ENCODE measurements at regions not wholly inside any gene's neighbourhood (a gene's known extent, or its start where the extent isn't known, plus 50 kb on each side); places are given as distances from the start of the nearest gene placed in this dataset.

GRCh38 chr4:152115118-152115517, 354.3 kb upstream of the GATB start:
- Mint-ChIP-seq H3K27me3 (ENCODE audit: insufficient read depth, unreplicated experiment) (peaks cover 17% of the 10 kb centered on the region), H3K4me1 (ENCODE audit: insufficient read depth, unreplicated experiment) (peaks cover 5% of the 10 kb centered on the region), H3K9me3 (ENCODE audit: unreplicated experiment) (no peaks in the 10 kb centered on the region), H3K4me3 (ENCODE audit: unreplicated experiment) (no peak overlapping the region), H3K27ac (ENCODE audit: low read depth, unreplicated experiment) (no peak overlapping the region), H3K36me3 (ENCODE audit: insufficient read depth, unreplicated experiment) (no peaks in the 10 kb centered on the region)
- BruUV-seq (replicated peaks), result no TSS peak
- TF ChIP-seq, protein P1, sequence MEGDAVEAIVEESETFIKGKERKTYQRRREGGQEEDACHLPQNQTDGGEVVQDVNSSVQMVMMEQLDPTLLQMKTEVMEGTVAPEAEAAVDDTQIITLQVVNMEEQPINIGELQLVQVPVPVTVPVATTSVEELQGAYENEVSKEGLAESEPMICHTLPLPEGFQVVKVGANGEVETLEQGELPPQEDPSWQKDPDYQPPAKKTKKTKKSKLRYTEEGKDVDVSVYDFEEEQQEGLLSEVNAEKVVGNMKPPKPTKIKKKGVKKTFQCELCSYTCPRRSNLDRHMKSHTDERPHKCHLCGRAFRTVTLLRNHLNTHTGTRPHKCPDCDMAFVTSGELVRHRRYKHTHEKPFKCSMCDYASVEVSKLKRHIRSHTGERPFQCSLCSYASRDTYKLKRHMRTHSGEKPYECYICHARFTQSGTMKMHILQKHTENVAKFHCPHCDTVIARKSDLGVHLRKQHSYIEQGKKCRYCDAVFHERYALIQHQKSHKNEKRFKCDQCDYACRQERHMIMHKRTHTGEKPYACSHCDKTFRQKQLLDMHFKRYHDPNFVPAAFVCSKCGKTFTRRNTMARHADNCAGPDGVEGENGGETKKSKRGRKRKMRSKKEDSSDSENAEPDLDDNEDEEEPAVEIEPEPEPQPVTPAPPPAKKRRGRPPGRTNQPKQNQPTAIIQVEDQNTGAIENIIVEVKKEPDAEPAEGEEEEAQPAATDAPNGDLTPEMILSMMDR (IDR thresholded peaks at IDR 0.05; ENCODE audit: unreplicated experiment), result no peak
- ChIA-PET CTCF (no interaction called here), POLR2A (no interaction called here)
- no peak for DNase-seq (ENCODE audit: unreplicated experiment)
- intact Hi-C loops (cut with micrococcal nuclease), result no loop called here

DNA sequence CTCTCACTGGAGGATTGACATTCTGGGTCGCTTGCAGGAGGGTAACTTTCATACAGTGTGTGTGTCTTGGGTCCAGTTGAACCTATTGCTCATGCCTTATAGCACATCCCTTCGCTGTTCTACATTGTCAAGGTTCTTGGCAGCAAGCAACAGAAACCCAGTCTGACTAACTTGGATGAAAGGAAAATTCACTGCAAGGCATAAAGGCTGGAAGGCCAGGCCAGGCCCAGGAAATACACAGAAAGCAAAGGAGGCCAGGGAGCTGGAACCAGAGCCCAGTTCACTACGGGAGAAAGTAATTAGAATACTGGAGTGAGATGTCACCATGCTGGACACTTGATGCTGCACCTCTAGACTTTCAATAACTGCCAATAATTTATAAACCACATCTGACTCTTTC, 353.8 kb upstream of the GATB start:
- ChIA-PET CTCF (no interaction called here), POLR2A (no interaction called here)
- BruUV-seq (replicated peaks), result no TSS peak
- H3K9me3 Mint-ChIP-seq (ENCODE audit: unreplicated experiment), result no peaks in the 10 kb centered on the region
- H3K27ac Mint-ChIP-seq (ENCODE audit: low read depth, unreplicated experiment), result no peak overlapping the region
- no peak for DNase-seq (ENCODE audit: unreplicated experiment)
- H3K4me1 Mint-ChIP-seq (ENCODE audit: insufficient read depth, unreplicated experiment), result peaks cover 5% of the 10 kb centered on the region
- no peaks in the 10 kb centered on the region for H3K36me3 Mint-ChIP-seq (ENCODE audit: insufficient read depth, unreplicated experiment)
- intact Hi-C loops (cut with micrococcal nuclease), result no loop called here
- H3K4me3 Mint-ChIP-seq (ENCODE audit: unreplicated experiment), result no peak overlapping the region
- peaks cover 17% of the 10 kb centered on the region for H3K27me3 Mint-ChIP-seq (ENCODE audit: insufficient read depth, unreplicated experiment)
- TF ChIP-seq, protein P1 (IDR thresholded peaks at IDR 0.05; ENCODE audit: unreplicated experiment), result no peak

- TF ChIP-seq, protein P1 (IDR thresholded peaks at IDR 0.05; ENCODE audit: unreplicated experiment), result no peak
- no peak for DNase-seq (ENCODE audit: unreplicated experiment)
- Mint-ChIP-seq H3K4me3 (ENCODE audit: unreplicated experiment) (no peak overlapping the region), H3K4me1 (ENCODE audit: insufficient read depth, unreplicated experiment) (peaks cover 5% of the 10 kb centered on the region), H3K9me3 (ENCODE audit: unreplicated experiment) (no peaks in the 10 kb centered on the region), H3K27ac (ENCODE audit: low read depth, unreplicated experiment) (no peak overlapping the region), H3K27me3 (ENCODE audit: insufficient read depth, unreplicated experiment) (peaks cover 17% of the 10 kb centered on the region), H3K36me3 (ENCODE audit: insufficient read depth, unreplicated experiment) (no peaks in the 10 kb centered on the region)
- no TSS peak for BruUV-seq (replicated peaks)
- POLR2A ChIA-PET, result no interaction called here
- CTCF ChIA-PET, result no interaction called here
- intact Hi-C loops (cut with micrococcal nuclease), result no loop called here
These were observed 352.1 kb upstream of the GATB start for GRCh38 chr4:152112887-152113286.

DNA sequence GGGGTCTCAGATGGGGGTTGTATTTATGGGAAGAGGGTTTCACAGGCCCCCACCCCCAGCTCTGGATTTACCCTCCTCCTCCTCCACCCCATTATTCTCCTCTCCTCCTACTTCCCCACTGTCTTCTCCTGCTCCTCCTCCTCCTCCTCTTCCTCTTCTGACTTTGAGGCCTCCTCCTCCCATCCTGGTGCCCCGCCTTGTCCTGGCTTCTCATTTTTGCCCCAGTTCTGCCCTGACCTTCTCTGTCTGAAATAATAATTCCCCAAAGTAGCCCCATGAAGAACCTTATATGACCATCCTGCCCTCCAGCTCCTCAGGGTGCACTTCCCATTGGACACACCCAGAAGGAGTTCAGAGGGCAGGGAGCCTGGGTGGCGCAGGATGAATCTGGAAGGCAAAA, 351.4 kb upstream of the GATB start:
- Mint-ChIP-seq H3K4me1 (ENCODE audit: insufficient read depth, unreplicated experiment) (peaks cover 8% of the 10 kb centered on the region), H3K27me3 (ENCODE audit: insufficient read depth, unreplicated experiment) (peaks cover 12% of the 10 kb centered on the region), H3K9me3 (ENCODE audit: unreplicated experiment) (no peaks in the 10 kb centered on the region), H3K27ac (ENCODE audit: low read depth, unreplicated experiment) (no peak overlapping the region), H3K4me3 (ENCODE audit: unreplicated experiment) (no peak overlapping the region), H3K36me3 (ENCODE audit: insufficient read depth, unreplicated experiment) (no peaks in the 10 kb centered on the region)
- intact Hi-C loops (cut with micrococcal nuclease), result no loop called here
- POLR2A ChIA-PET, result no interaction called here
- BruUV-seq (replicated peaks), result no TSS peak
- TF ChIP-seq, protein P1 (IDR thresholded peaks at IDR 0.05; ENCODE audit: unreplicated experiment), result no peak
- DNase-seq (ENCODE audit: unreplicated experiment), result no peak
- CTCF ChIA-PET, result no interaction called here

Data from MCF 10A (cell line).